C1 segment of cervical spinal cord (tissue), 14 donors: ENCODE measurements at regions not wholly inside any gene's neighbourhood (a gene's known extent, or its start where the extent isn't known, plus 50 kb on each side); places are given as distances from the start of the nearest gene placed in this dataset.

Experiments used
- DNase-seq, 14 donors: peaks; one replicate each; lab custom pipeline; 2025; lab: John Stamatoyannopoulos, UW

- no peak for DNase-seq
Measured at GRCh38 chr19:32287086-32287485, 58.3 kb upstream of the ZNF507 start.

GRCh38 chr19:32287811-32288227 is 57.6 kb upstream of the ZNF507 start:
- DNase-seq: peak in 9 of 14 donors; percentile 3 to 51 (median 12)

GRCh38 chr19:32289566-32290210 is 55.7 kb upstream of the ZNF507 start:
- no peak for DNase-seq

- DNase-seq: no peak
Measured at GRCh38 chr19:32291876-32292275, 53.5 kb upstream of the ZNF507 start.

- DNase-seq: no peak
Measured at GRCh38 chr19:32294871-32295438, 50.5 kb upstream of the ZNF507 start.
